IPS-NIHi11 (cell line): ENCODE measurements at regions not wholly inside any gene's neighbourhood (a gene's known extent, or its start where the extent isn't known, plus 50 kb on each side); places are given as distances from the start of the nearest gene placed in this dataset.

Source experiments
- DNase-seq: peaks from one replicate; pipeline ENCODE4 v3.0.0; 2012; ENCODE audit warnings: mixed read lengths, low spot score

GRCh38 chr20:41951615-41952014, 333.4 kb upstream of the CHD6 start:
- DNase-seq: no peak

- DNase-seq: no peak
These were observed 321.5 kb upstream of the CHD6 start for GRCh38 chr20:41939659-41940058.

DNA sequence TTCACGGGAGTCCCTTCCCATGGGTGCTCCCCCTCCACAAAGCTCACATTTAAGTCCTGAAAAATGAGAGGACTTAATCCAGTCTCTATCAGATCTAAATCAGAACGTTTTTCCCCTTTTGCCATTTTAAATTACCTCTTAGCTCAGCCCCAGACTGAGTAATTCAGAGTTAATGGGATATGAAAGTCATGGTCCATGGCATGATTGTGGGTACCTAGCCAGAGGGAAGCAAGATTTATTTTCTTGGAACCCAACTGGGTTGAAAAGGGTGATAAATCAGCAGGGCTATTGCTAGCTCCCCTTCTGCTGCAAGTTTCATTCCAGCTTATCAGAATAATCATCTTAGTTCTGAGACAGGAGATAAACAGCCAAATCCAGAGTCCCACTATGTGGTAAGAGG, 320.2 kb upstream of the CHD6 start:
- DNase-seq: no peak

- no peak for DNase-seq
These were observed 317.1 kb upstream of the CHD6 start for GRCh38 chr20:41935259-41935791.

DNA sequence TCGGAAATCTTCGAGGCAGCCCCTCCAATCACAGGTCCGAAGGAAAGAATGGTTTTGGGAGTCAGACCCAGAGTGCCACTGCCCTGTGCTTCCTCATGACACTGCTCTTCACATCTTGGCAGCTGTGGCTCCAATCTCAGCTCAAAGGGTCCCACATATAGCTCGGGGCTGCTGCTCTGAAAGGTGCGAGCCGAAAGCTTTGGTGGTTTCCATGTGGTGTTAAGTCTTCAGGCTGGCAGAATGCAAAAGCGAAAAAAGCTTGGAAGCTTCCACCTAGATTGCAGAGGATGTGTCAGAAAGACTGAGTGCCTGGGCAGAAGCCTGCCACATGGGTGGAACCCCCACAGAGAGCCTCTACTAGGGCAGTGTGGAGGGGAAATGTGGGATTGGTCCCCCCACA, 314.3 kb upstream of the CHD6 start:
- no peak for DNase-seq

DNA sequence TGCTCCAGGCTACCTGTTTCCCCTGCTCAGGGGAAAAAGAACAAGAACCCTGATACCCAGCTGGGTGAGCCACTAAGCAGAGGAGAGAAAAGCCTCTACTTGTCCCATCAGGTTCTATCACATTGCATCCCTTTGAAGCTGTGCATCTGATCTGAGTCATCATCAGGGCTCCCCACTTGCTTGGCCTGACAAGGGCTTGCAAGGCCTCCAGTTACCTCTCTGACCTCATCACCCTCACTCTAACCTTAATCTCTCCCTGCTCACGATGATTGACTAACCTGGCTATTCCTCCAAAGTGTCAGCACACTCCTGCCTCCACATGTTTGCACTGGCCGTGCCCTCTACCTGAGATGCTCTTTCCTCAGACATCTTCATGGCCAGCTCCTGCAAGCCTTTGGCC, 309.5 kb upstream of the CHD6 start:
- DNase-seq: no peak

- no peak for DNase-seq
These were observed 309.0 kb upstream of the CHD6 start for GRCh38 chr20:41927189-41927588.

DNA sequence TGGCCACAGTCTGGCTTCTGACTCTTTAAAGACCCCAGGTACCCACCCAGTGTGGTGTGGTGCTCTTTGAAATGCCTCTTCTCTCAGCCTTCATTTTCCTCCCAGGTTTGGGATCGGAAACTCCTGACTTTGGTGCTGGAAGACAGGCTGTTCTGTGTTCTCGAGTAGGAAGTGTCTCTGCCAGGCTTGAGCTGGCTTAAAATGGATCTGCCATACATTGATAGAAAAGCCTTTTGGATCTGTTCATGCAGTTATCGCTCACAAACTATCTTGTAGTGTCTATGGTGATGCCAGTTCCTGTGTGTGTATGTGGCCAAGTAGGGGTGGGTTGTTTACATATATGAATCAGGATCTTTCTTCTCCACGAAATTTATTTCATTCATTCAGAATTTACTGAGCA, 307.3 kb upstream of the CHD6 start:
- no peak for DNase-seq

DNA sequence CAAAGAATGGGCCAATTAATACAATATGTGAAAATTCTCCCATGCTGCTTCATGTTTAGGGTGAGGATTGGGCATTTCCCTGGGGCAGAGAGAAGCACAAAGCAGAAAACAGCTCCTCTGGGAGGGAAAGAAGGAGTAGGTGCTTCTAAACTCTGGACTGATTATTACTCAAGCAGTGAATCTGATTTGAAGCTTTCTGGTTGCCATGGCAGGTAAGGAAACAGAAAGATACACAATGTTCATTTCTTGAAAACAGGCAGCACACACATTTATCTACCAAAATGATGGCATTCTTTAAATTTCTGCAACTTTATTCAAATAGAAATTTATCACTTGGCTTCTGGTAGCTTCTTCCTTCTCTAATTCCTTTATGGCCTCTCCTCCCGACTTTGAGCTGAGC, 305.4 kb upstream of the CHD6 start:
- DNase-seq: no peak

DNA sequence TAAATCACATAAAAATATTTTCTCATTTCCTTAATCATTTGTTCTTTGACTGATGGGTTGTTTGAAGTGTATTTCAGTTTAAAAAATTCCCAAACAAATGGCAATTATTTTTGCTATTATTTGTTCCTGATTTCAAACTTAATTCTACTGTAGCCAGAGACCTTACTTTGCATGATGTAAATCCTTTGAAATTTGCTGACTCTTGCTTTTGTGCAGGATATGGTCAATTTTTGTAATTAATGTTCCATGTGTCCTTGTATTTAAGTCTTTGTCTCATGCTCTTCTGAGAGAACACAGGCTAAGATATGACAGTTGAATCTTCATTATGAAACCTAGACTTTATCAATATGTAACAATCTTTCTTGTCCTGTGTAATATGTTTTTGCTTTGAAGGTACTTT, 295.0 kb upstream of the CHD6 start:
- no peak for DNase-seq

DNA sequence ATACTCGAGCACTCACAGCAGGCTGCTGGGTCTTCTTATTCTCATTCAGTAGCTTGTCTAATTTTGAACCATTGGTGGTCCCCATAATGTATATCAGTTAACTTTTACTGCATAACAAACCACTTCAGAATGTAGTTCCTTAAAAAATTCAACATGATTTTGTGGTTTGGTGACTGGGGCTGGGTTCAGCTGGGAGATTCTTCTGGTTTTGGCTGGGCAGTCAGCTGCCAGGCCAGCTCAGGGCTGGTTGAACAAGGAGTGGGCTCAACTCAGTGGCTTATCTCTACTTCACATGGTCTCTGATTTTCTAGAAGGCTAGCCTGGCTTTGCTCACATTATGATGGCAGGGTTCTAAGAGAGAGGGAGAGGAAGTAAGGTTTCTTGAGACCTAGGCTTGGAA, 292.4 kb upstream of the CHD6 start:
- no peak for DNase-seq

DNA sequence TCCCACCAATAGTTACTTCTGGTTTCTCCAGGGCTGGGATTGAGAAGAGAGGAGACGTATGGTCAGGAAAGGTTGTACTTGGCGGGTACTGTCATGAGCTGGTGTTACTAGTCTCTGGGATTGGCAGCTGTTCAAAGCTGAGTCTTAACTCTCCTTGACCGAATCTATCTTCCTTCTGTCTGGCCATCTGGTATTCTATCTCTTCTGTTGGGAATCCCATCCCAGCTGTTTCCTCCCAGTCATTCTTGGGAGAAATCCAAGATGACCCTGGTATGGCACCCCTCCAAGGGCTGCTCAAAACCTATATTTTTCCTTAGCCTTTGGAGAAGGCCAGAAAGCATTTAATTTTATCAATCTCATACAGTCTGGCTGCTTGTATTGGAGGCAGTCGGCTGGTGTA, 287.0 kb upstream of the CHD6 start:
- no peak for DNase-seq

DNA sequence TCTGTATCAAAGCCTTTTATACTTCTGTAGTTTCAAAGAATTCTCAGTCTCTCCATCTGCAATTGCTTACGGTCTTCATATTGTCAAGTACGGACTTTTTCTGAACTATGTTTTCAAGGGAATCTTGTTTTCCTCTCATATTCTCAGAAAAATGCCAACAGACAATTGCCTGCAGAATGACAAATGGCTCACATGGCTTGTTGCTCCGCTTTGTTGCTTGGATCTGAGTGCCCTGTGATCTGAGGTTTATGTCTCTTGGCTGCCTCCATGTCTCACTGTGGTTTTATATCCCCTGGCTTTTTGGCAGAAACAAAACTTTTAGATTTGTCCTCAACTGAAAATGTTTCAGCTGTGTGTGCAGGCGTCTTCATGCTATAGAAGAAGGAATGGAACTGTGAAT, 285.4 kb upstream of the CHD6 start:
- DNase-seq: no peak

DNA sequence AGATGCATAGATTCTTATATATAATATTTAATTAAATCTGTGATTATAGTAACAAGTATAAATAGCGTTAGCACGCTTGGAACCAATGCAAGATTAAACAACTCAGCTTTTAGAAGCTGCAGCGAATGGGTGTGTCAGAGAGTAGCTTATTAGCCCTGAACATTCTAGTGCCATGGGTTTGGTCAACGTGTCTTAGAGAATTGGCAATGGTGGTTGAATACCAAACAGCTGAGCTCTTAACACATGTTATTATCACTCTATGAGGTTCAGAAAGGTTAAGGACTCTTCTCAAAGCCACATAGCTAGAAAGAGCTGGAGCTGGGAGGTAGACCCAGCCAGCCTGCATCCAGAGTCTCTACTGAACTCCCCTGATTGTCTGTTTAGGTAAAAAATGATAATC, 284.2 kb upstream of the CHD6 start:
- DNase-seq: no peak

DNA sequence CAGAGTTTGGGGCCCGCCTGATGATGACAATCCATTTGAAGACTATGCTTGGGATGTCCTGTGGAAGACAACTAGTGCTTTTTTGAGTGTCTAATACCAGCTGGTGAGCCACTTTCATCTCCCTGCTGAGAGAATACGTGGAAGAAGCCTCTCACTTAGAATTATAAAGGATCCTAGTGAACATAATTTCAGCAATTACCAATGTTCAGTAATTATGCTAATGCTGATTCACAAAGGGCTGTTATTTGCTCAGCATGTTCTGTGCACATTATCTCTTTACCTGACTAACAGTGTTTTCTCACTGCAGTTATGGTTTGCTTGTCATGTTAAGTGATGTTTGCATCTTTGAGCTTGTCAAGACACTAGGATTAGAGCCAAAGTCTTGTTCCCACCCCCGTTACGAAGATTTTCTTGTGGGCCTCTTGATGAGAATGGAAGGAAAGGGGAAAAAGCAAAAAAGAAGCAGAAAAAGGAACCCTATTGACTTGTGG, 282.1 kb upstream of the CHD6 start:
- DNase-seq: no peak

GRCh38 chr20:41897708-41898107, 279.5 kb upstream of the CHD6 start:
- no peak for DNase-seq

DNA sequence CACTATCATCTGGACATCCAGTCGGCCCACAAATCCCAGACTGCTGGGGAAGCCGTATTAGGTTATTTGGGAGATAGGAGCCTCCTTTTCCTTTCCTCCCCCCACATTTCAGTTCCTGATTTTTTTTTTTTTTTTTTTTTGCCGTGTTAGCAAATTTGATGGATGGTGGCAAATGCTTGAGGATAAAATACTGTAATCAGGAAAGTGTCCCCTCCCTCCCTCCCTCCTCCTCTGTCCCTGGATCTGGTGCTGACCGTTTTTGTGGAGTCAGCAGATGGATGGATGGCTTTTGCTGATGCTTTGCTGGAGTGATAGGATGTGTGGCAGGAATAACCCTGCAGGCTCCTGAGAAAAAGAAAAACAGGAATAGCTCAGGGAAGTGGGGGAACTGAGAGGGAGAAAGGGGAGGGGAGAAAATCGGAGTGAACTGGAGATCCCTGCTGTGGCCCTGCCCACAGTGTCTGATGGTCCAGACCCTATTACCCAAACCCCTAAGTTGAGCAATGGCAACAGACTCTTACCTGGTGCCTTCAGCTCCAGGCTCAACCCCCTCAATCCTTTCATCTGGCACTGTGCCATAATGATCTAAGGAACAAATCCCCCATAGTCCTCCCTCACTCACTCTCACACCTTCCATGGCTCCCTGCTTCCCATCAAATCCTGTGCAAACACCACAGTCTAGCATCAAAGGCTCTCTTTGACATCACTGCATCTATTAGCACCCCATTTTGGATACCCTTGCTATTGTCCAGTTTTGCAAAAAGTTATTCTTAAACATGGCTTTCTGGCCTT, 277.3 kb upstream of the CHD6 start:
- DNase-seq: no peak

DNA sequence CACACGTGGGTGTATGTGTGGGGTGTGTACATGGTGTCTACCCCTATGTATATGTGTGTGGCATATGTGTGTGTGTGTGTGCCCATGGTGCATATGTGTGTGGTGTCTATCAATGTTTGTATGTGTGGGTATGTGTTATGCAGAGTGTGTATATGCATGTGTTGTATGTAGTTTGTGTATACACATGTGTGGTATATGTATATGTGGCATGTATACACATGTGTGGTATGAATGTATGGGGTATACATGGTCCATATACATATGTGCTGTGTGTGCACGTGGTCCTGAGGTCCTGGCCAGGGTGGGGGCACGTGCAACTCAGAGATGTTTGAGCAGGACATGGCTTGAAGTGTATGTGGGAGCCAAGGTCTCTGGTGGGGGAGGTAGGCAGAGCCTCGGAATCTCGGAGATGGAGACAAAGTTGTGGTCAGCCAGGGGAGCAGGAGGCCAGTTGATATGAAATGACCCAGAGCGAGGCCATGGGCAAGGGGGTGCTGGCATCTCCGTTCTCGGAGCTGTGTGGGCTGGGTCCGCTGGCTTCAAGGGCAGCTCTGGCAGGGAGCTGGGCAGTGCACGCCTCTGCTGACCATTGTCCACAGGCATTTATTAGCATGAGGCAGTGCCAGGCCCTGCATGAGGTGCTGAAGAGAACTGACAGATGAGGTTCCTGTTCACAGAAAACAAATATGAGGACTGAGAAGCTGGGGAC, 276.2 kb upstream of the CHD6 start:
- no peak for DNase-seq

DNA sequence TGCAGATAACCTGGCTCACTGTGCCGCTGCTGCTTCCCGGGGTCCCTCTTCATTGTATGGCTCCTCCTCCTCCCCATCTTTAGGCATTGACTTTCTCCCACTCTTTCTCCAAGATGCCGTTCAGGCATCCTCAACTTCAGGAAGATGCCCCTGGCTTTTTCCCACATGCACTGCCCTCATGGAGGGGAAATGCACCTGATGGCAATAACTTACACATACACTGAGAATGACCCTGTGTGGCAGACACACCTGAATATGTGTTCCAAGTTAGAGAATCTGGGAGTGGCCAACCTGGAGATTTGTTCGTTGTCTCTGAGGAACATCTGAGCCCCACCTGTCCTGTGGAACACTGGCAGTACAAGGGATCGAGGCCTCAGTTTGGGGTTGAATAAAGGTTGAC, 273.9 kb upstream of the CHD6 start:
- DNase-seq: no peak

GRCh38 chr20:41889844-41890224, 271.7 kb upstream of the CHD6 start:
- no peak for DNase-seq

DNA sequence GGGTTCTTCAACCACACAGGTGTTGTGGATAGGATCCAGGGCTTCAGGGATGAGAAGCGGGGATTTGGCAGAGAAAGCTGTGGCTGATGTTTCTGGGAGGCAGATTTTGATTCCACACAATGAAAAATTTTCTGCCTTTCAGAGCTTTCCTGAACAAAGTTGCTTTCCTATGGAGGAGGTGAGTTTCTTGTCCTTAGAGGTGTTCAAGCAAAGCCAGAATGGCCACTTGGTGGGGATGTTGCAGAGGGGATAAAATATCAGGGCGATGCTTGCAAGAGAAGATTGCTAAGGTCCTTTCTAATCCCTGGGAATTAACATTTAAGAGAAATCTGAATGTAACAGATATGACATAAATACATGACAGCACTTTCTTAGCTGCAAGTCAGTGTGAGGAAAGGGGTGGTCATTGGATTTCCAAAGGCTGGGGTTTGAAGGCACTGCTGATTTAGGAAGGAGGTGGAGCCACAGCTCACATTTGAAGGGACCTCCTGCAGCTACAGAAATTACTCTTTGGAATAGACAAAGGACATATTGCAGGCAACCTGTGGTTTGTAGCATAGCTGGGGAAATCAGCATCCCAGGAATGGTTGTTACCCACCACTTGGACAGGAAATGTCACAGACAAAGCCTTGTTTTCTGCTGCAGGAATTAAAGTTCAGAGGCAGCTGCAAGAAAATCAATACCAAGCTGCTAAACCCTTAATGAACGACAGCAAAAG, 271.1 kb upstream of the CHD6 start:
- peak; percentile 33 for DNase-seq

DNA sequence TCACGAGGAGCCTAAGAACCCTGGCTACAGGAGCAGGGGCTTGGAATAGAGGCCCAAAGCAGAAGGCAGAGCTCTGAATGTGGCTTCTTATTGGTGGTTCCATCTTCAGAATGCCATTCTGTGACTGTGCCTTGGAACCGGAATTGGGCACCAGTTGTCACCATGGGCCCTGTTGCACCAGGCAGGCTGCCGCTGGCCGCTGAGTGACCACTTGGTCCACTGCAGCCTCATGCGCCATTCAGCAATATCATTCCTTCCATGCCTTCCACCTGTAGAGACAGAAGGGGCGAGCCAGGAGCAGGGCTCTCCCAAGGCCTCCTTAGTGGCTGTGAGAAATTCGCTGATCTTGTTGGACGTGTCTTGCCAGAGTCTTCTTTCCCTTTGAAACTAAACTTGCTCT, 270.3 kb upstream of the CHD6 start:
- DNase-seq: no peak

DNA sequence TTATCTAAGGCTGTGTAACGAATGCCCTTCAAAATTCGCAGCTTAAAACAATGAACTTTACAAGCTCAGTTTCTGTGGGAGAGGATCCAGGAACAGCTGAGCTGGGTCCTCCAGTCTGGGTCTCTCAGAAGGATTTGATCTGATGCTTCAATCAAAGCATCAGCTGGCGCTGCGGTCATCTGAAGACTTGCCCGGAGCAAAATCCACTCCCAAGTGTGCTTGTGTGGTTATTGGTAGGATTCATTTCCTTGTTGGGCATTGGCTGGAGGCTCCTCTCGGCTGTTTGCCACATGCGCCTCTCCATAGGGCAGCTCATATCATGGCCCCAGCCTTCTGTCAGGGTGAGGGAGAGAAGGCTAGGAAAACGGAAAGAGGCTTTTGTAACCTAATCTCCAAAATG, 269.3 kb upstream of the CHD6 start:
- DNase-seq: no peak
